Small intestine (tissue), 7 donors: ENCODE measurements at regions not wholly inside any gene's neighbourhood (a gene's known extent, or its start where the extent isn't known, plus 50 kb on each side); places are given as distances from the start of the nearest gene placed in this dataset.
"Not testable (repeated sequence)": the region's sequence is repeated elsewhere in the genome, so short reads cannot be mapped to it uniquely, and the experiment has no call there.

Source experiments
- DNase-seq, 2 donors: peaks; one replicate each; pipeline versions ENCODE4 v3.0.0 to v3.0.0-alpha.2; 2013
- FAIRE-seq: peaks from 2 replicates; lab custom pipeline; 2012; peaks lifted over from hg19 to GRCh38; lab: Jason Lieb, UNC
- H3K27ac ChIP-seq, 3 donors: one replicate each; pipeline ENCODE4 v1.5.1; 2013; ENCODE audit warnings: low read length in 2 of 3, mild to moderate bottlenecking in 2 of 3, control low read depth in 1 of 3, inconsistent platforms in 1 of 3, low read depth in 1 of 3, moderate library complexity in 1 of 3
- H3K27me3 ChIP-seq, 3 donors: one replicate each; pipeline ENCODE4 v1.6.1; 2013; ENCODE audit warnings: low read length in 3 of 3, inconsistent platforms in 1 of 3; ENCODE audit not compliant: control insufficient read depth in 3 of 3, insufficient read depth in 3 of 3
- H3K36me3 ChIP-seq, 3 donors: one replicate each; pipeline ENCODE4 v1.6.1; 2013; ENCODE audit warnings: low read length in 3 of 3, inconsistent platforms in 1 of 3, low read depth in 1 of 3, mild to moderate bottlenecking in 1 of 3, moderate library complexity in 1 of 3; ENCODE audit not compliant: control insufficient read depth in 3 of 3, insufficient read depth in 2 of 3
- H3K4me1 ChIP-seq, 3 donors: one replicate each; pipeline ENCODE4 v1.6.1; 2013; ENCODE audit warnings: low read length in 2 of 3, inconsistent platforms in 1 of 3, low read depth in 1 of 3, mild to moderate bottlenecking in 1 of 3, moderate library complexity in 1 of 3; ENCODE audit not compliant: control insufficient read depth in 3 of 3, insufficient read depth in 2 of 3
- H3K4me3 ChIP-seq, 3 donors: one replicate each; pipeline ENCODE4 v1.5.1; 2013; ENCODE audit warnings: low read length in 3 of 3, control low read depth in 1 of 3, inconsistent platforms in 1 of 3, low read depth in 1 of 3, mild to moderate bottlenecking in 1 of 3, moderate library complexity in 1 of 3
- H3K9me3 ChIP-seq, 2 donors: one replicate each; pipeline ENCODE4 v1.6.1; 2013; ENCODE audit warnings: low read depth in 1 of 2, low read length in 1 of 2; ENCODE audit not compliant: control insufficient read depth in 2 of 2, insufficient read depth in 1 of 2
- WGBS, 3 donors: extraction: QIAGEN DNeasy Blood & Tissue Kit; methylation state at CpG; one replicate each; pipeline ENCODE4 v1.1.7; 2013; 5-methylcytosine and 5-hydroxymethylcytosine counted together
- donor health status: healthy with polysubstance abuse.
- donor health status: control.
- donor health status: control.
- donor health status: Bipolar disorder and iron deficiency.
- donor health status: healthy.

DNA sequence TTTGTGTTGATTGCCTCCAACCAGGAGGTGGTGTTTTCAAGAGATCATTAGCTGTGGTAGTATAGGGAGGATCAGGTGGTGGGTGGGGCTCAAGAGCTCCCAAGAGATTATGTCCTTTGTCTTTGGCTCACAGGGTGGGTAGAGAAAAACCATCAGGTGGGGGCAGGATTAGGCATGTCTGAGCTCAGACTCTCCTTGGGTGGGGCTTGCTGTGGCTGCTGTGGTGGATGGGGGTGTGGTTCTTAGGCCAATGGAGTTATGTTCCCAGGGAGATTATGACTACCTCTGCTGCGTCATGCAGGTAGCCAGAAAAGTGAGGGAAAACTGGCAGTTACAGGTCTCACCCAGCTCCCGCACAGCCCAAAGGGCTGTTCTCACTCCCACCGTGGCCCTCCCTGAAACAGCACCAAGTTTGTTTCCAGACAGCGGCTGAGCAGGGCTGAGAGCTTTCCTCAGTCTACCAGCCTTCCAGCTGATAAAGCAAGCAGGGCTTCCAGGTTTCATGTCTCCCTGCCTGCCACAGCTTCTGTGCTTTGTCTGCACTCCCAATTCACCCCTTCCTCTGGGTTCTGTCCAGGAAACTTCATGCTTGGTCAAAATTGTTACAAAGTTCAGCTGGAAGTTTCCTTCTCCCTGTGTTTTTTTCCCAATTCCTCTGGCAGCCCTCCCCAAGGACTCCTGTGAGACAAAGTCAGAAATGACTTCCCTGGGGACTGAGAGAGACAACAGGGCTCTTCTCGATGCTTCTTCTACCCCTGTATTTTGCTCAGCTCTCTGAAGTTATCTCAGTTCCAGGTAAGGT, 481.1 kb upstream of the MAN1A1 start:
- Histone ChIP-seq H3K27ac (no peak overlapping the region), H3K4me1 (no peaks in the 10 kb centered on the region)
- FAIRE-seq = no peak

GRCh38 chr6:119830069-119830468, 480.5 kb upstream of the MAN1A1 start:
- Histone ChIP-seq H3K36me3 (no peaks in the 10 kb centered on the region), H3K4me1 (no peaks in the 10 kb centered on the region), H3K27ac (no peak overlapping the region), H3K9me3 (no peaks in the 10 kb centered on the region), H3K4me3 (no peak overlapping the region), H3K27me3 (no peaks in the 10 kb centered on the region)
- FAIRE-seq (no peak), DNase-seq (no peak)
- 73 to 90% (median 76%) methylated on average over 1 of the region's 1 CpG for WGBS, 3 donors

More for the DNA sequence above, 481.1 kb upstream of the MAN1A1 start:
- H3K36me3 ChIP-seq = no peaks in the 10 kb centered on the region
- DNase-seq = no peak
- H3K4me3 ChIP-seq = no peak overlapping the region
- WGBS, 3 donors = 85 to 91% (median 87%) methylated on average over 5 of the region's 5 CpGs
- H3K9me3 ChIP-seq = no peaks in the 10 kb centered on the region
- no peaks in the 10 kb centered on the region for H3K27me3 ChIP-seq

GRCh38 chr6:119829499-119829898, 479.9 kb upstream of the MAN1A1 start:
- not testable (repeated sequence) for H3K4me1 ChIP-seq, H3K36me3 ChIP-seq, H3K4me3 ChIP-seq, FAIRE-seq, H3K9me3 ChIP-seq, H3K27me3 ChIP-seq, H3K27ac ChIP-seq, DNase-seq
- WGBS, 3 donors = 87 to 94% (median 88%) methylated on average over 4 of the region's 4 CpGs

DNA sequence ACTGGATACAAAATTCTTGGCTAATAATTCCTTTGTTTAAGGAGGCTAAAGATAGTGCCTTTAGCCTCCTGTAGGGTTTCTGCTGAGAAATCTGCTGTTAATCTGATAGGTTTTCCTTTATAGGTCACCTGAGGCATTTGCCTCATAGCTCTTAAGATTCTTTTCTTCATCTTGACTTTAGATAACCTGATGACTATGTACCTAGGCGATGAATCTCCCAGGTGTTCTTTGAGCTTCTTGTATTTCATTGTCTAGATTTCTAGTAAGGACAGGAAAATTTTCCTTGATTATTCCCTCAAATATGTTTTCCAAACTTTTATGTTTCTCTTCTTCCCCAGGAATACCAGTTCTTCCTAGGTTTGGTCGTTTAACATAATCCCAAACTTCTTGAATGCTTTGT, 479.4 kb upstream of the MAN1A1 start:
- no peak overlapping the region for H3K27ac ChIP-seq
- H3K36me3 ChIP-seq = no peaks in the 10 kb centered on the region
- H3K9me3 ChIP-seq = no peaks in the 10 kb centered on the region
- no peaks in the 10 kb centered on the region for H3K27me3 ChIP-seq
- FAIRE-seq = no peak
- WGBS, 3 donors = 77 to 84% (median 82%) methylated on average over 2 of the region's 2 CpGs
- H3K4me1 ChIP-seq = no peaks in the 10 kb centered on the region
- no peak for DNase-seq
- H3K4me3 ChIP-seq = no peak overlapping the region

- Histone ChIP-seq H3K9me3 (no peaks in the 10 kb centered on the region), H3K27ac (no peak overlapping the region), H3K36me3 (no peaks in the 10 kb centered on the region), H3K4me3 (no peak overlapping the region), H3K4me1 (no peaks in the 10 kb centered on the region), H3K27me3 (no peaks in the 10 kb centered on the region)
- DNase-seq = no peak
- no peak for FAIRE-seq
- WGBS, 3 donors = 54 to 71% (median 60%) methylated on average over 3 of the region's 3 CpGs
Measured at GRCh38 chr6:119821380-119821779, 471.8 kb upstream of the MAN1A1 start.

GRCh38 chr6:119818876-119819275, 469.3 kb upstream of the MAN1A1 start:
- no peak overlapping the region for H3K4me3 ChIP-seq
- FAIRE-seq (no peak), DNase-seq (peak in 1 of 2 donors; percentile 5)
- no peaks in the 10 kb centered on the region for H3K27me3 ChIP-seq
- H3K4me1 ChIP-seq = no peaks in the 10 kb centered on the region
- H3K36me3 ChIP-seq = no peaks in the 10 kb centered on the region
- no peaks in the 10 kb centered on the region for H3K9me3 ChIP-seq
- H3K27ac ChIP-seq = no peak overlapping the region

DNA sequence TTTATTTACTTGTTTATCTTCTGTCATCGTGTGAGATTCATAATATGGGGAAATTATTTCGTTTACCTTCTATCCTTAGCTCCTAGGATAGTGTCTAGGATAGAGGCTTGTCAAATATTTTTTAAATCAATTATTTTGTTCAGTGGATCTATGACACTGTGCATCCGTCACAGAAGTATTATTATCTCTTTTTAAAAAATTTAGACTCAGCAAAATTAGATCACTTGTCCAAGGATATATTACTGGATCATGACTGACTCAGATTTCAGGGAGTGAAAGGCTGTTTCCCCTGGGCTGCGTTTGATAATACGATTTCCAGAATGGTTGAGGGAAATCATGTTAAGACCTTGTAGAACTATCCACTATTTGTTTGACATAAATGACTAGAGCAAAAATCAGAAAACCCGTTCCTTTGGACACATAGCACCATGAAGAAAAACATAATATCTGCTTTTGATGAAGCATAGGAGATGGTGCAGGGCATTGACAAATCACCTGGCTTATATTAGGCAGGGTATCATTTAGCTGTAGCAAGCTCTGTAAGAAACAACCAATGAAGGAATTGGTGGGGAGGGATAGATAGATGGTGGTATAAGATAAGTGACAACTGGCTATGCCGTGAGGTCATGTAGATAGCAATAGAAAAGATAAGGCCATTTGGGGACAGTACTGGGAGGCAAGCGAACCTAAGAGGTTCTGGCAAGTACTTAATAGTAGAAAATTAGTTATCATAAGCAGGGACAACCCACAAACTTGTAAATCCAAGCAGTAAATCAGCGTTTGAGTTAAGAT, 465.2 kb upstream of the MAN1A1 start:
- FAIRE-seq (no peak), DNase-seq (no peak)
- no peaks in the 10 kb centered on the region for H3K27me3 ChIP-seq
- H3K4me3 ChIP-seq = no peak overlapping the region
- H3K27ac ChIP-seq = no peak overlapping the region
- H3K9me3 ChIP-seq = no peaks in the 10 kb centered on the region
- WGBS, 3 donors = 77 to 86% (median 81%) methylated on average over 9 of the region's 9 CpGs
- no peaks in the 10 kb centered on the region for H3K4me1 ChIP-seq
- no peaks in the 10 kb centered on the region for H3K36me3 ChIP-seq

DNA sequence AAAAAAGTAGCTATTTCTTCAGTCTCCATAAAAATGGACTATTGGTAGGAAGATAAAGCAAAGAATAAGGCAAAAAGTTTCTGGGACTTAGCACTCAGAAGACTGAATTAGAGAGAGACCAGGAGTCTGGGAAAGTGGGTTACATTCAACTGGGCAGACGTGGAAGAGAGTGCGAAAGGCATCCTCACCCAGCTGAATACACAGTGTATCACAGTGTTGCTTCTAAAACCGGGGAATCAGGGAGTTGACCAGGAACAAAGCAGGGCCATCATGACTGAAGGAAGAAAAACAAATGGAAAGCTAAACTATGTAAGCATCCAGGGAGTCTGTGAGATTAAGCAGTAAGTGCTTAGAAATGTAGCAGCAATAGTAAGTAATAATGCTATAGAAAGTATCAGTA, 452.9 kb upstream of the MAN1A1 start:
- H3K27me3 ChIP-seq = no peaks in the 10 kb centered on the region
- H3K27ac ChIP-seq = no peak overlapping the region
- H3K4me3 ChIP-seq = no peak overlapping the region
- no peaks in the 10 kb centered on the region for H3K4me1 ChIP-seq
- no peak for FAIRE-seq
- no peak for DNase-seq
- no peaks in the 10 kb centered on the region for H3K9me3 ChIP-seq
- H3K36me3 ChIP-seq = no peaks in the 10 kb centered on the region
- 75 to 89% (median 83%) methylated on average over 3 of the region's 3 CpGs for WGBS, 3 donors
